VCaP (cell line): ENCODE measurements at regions not wholly inside any gene's neighbourhood (a gene's known extent, or its start where the extent isn't known, plus 50 kb on each side); places are given as distances from the start of the nearest gene placed in this dataset.

Experiments used
- H3K27ac ChIP-seq: fragments of 450-650 bp; 2 replicates; pipeline ENCODE4 v1.5.1; 2017
- TF ChIP-seq, protein P1 (sequence below): fragments of 450-650 bp; conservative IDR thresholded peaks from 2 replicates; pipeline ENCODE4 v1.5.1; 2017; ENCODE audit warnings: mild to moderate bottlenecking, moderate library complexity

- TF ChIP-seq, protein P1, sequence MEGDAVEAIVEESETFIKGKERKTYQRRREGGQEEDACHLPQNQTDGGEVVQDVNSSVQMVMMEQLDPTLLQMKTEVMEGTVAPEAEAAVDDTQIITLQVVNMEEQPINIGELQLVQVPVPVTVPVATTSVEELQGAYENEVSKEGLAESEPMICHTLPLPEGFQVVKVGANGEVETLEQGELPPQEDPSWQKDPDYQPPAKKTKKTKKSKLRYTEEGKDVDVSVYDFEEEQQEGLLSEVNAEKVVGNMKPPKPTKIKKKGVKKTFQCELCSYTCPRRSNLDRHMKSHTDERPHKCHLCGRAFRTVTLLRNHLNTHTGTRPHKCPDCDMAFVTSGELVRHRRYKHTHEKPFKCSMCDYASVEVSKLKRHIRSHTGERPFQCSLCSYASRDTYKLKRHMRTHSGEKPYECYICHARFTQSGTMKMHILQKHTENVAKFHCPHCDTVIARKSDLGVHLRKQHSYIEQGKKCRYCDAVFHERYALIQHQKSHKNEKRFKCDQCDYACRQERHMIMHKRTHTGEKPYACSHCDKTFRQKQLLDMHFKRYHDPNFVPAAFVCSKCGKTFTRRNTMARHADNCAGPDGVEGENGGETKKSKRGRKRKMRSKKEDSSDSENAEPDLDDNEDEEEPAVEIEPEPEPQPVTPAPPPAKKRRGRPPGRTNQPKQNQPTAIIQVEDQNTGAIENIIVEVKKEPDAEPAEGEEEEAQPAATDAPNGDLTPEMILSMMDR: no peak
- no peak overlapping the region for H3K27ac ChIP-seq
These were observed 153.9 kb downstream of the NAF1 start for GRCh38 chr4:163012816-163013215.

GRCh38 chr4:163003979-163004378 lies 162.7 kb downstream of the NAF1 start:
- no peak overlapping the region for H3K27ac ChIP-seq
- TF ChIP-seq, protein P1: no peak

- H3K27ac ChIP-seq: no peak overlapping the region
- TF ChIP-seq, protein P1: no peak
These were observed 178.2 kb downstream of the NAF1 start for GRCh38 chr4:162988530-162988929.

DNA sequence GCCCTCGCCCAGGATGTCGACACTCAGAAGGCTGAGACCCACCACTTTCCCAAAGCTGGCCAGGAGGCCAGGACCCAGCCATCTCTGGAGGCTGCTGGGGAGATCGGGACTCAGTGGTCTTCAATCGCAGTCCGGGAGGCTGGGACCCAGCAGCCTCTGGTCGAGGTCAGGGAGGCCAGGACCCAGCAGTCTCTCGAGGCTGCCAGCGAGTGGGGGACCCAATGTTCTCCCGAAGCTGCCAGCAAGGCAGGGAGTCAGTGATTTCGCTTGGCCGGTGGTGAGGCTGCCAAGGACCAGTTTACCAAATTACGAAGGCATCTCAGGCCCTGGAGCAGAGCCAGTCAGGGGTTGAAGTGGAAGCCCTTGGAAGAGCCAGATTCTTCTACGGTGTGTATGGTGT lies 181.6 kb downstream of the NAF1 start:
- H3K27ac ChIP-seq: no peak overlapping the region
- TF ChIP-seq, protein P1: no peak

GRCh38 chr4:162984621-162985020 lies 182.1 kb downstream of the NAF1 start:
- TF ChIP-seq, protein P1: no peak
- no peak overlapping the region for H3K27ac ChIP-seq

GRCh38 chr4:162981823-162982222 lies 184.9 kb downstream of the NAF1 start:
- H3K27ac ChIP-seq: no peak overlapping the region
- TF ChIP-seq, protein P1: no peak

- TF ChIP-seq, protein P1: no peak
- no peak overlapping the region for H3K27ac ChIP-seq
These were observed 188.3 kb downstream of the NAF1 start for GRCh38 chr4:162978398-162978797.

DNA sequence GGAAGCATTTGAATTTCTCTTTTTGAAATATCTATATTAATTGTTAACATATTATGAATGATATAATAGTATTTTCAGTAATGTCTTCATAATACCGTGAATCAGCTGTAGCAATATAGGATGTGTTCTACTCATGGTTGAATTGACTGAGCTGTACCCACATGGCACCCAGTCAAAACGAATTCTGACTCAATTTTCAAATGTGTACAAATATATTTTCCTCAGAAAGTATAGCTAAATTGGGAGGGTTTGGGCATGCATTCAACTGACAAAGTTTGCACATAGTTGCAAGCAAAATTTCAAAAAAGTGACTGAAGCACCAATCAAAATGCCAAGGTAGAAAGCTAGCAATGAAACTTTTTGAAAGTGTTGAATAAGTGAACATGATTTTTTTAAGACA lies 188.9 kb downstream of the NAF1 start:
- TF ChIP-seq, protein P1: no peak
- H3K27ac ChIP-seq: no peak overlapping the region
